Mesenteric fat pad (tissue), 1 donor: ENCODE measurements at regions not wholly inside any gene's neighbourhood (a gene's known extent, or its start where the extent isn't known, plus 50 kb on each side); places are given as distances from the start of the nearest gene placed in this dataset.
"Not testable (repeated sequence)": the region's sequence is repeated elsewhere in the genome, so short reads cannot be mapped to it uniquely, and the experiment has no call there.

Experiments
- DNase-seq: peaks from one replicate; pipeline ENCODE4 v3.0.0-alpha.2; 2020; ENCODE audit warnings: low spot score
- donor health status: DM: yes; HTN: yes; CAD: no.

GRCh38 chr7:82566752-82567151 lies 123.2 kb upstream of the CACNA2D1 start:
- DNase-seq, result no peak

GRCh38 chr7:82562716-82563404 lies 119.3 kb upstream of the CACNA2D1 start:
- DNase-seq, result no peak

GRCh38 chr7:82559193-82559805 lies 115.7 kb upstream of the CACNA2D1 start:
- DNase-seq, result peak; percentile 37

- DNase-seq, result no peak
These were observed 106.2 kb upstream of the CACNA2D1 start for GRCh38 chr7:82549616-82550285.

- no peak for DNase-seq
These were observed 104.6 kb upstream of the CACNA2D1 start for GRCh38 chr7:82548141-82548688.

GRCh38 chr7:82542665-82543064 lies 99.1 kb upstream of the CACNA2D1 start:
- no peak for DNase-seq

GRCh38 chr7:82539969-82540368 lies 96.4 kb upstream of the CACNA2D1 start:
- no peak for DNase-seq

GRCh38 chr7:82534684-82535083 lies 91.1 kb upstream of the CACNA2D1 start:
- no peak for DNase-seq

- no peak for DNase-seq
These were observed 86.8 kb upstream of the CACNA2D1 start for GRCh38 chr7:82530361-82530760.

GRCh38 chr7:82528577-82529310 lies 85.2 kb upstream of the CACNA2D1 start:
- no peak for DNase-seq

- no peak for DNase-seq
These were observed 84.3 kb upstream of the CACNA2D1 start for GRCh38 chr7:82527851-82528250.

- DNase-seq, result no peak
These were observed 78.4 kb upstream of the CACNA2D1 start for GRCh38 chr7:82521906-82522445.

- DNase-seq, result no peak
These were observed 73.5 kb upstream of the CACNA2D1 start for GRCh38 chr7:82517050-82517449.

GRCh38 chr7:82511542-82511941 lies 68.0 kb upstream of the CACNA2D1 start:
- no peak for DNase-seq

- DNase-seq, result no peak
These were observed 64.5 kb upstream of the CACNA2D1 start for GRCh38 chr7:82507976-82508677.

- no peak for DNase-seq
These were observed 63.9 kb upstream of the CACNA2D1 start for GRCh38 chr7:82507365-82507975.

- no peak for DNase-seq
These were observed 63.1 kb upstream of the CACNA2D1 start for GRCh38 chr7:82506702-82507101.

GRCh38 chr7:82506208-82506607 lies 62.6 kb upstream of the CACNA2D1 start:
- DNase-seq, result no peak

- no peak for DNase-seq
These were observed 57.8 kb upstream of the CACNA2D1 start for GRCh38 chr7:82501346-82501745.

GRCh38 chr7:82499546-82499945 lies 56.0 kb upstream of the CACNA2D1 start:
- DNase-seq, result not testable (repeated sequence)
